HFFc6 (cell line): ENCODE measurements at regions not wholly inside any gene's neighbourhood (a gene's known extent, or its start where the extent isn't known, plus 50 kb on each side); places are given as distances from the start of the nearest gene placed in this dataset.

Experiments
- DNase-seq: peaks from one replicate; pipeline ENCODE4 v3.0.0-alpha.2; 2018
- H3K27ac Mint-ChIP-seq: 2 replicates; pipeline ENCODE4 v1.8.0; 2020; ENCODE audit warnings: mild to moderate bottlenecking, mixed read lengths
- H3K27me3 Mint-ChIP-seq: 2 replicates; pipeline ENCODE4 v1.8.0; 2021; ENCODE audit warnings: mild to moderate bottlenecking, moderate library complexity, mixed read lengths; ENCODE audit not compliant: insufficient read depth
- H3K36me3 Mint-ChIP-seq: 2 replicates; pipeline ENCODE4 v1.8.0; 2021; ENCODE audit warnings: low read depth, mixed read lengths
- H3K4me1 Mint-ChIP-seq: 2 replicates; pipeline ENCODE4 v1.8.0; 2020; ENCODE audit warnings: low read depth, mixed read lengths
- H3K4me3 Mint-ChIP-seq: 2 replicates; pipeline ENCODE4 v1.8.0; 2020; ENCODE audit warnings: mild to moderate bottlenecking, moderate library complexity, mixed read lengths
- H3K9me3 Mint-ChIP-seq: 2 replicates; pipeline ENCODE4 v1.8.0; 2020; ENCODE audit warnings: mild to moderate bottlenecking, mixed read lengths
- TF ChIP-seq, protein P1 (sequence below): fragments of 200-600 bp; sonication (generic); IDR thresholded peaks from 2 replicates; pipeline ENCODE4 v1.5.0; 2021; ENCODE audit warnings: antibody characterized with exemption, mild to moderate bottlenecking

DNA sequence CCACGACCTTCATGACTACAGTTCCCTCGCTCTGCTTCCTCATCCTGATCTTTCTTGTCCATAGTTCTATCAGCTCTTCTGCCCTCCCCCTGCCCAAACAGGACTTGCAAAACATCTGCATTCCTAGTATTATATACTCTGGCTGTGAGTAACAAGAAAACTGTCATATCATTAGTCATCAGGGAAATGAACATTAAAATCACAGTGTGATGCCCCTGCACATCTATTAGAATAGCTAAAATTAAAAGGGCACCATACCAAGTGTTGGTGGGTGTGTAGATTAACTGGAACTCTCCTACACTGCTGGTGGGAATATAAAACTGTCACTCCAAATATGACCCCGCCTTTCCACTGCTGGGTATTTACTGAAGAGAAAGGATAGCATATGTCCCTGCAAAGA, 141.8 kb downstream of the C7orf25 start:
- Mint-ChIP-seq H3K4me1 (peaks cover 6% of the 10 kb centered on the region), H3K4me3 (no peak overlapping the region), H3K27me3 (peaks cover 4% of the 10 kb centered on the region; the same call in 1 of the 2 replicates), H3K36me3 (no peaks in the 10 kb centered on the region), H3K9me3 (no peaks in the 10 kb centered on the region), H3K27ac (no peak overlapping the region)
- no peak for DNase-seq
- TF ChIP-seq, protein P1, sequence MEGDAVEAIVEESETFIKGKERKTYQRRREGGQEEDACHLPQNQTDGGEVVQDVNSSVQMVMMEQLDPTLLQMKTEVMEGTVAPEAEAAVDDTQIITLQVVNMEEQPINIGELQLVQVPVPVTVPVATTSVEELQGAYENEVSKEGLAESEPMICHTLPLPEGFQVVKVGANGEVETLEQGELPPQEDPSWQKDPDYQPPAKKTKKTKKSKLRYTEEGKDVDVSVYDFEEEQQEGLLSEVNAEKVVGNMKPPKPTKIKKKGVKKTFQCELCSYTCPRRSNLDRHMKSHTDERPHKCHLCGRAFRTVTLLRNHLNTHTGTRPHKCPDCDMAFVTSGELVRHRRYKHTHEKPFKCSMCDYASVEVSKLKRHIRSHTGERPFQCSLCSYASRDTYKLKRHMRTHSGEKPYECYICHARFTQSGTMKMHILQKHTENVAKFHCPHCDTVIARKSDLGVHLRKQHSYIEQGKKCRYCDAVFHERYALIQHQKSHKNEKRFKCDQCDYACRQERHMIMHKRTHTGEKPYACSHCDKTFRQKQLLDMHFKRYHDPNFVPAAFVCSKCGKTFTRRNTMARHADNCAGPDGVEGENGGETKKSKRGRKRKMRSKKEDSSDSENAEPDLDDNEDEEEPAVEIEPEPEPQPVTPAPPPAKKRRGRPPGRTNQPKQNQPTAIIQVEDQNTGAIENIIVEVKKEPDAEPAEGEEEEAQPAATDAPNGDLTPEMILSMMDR = no peak

DNA sequence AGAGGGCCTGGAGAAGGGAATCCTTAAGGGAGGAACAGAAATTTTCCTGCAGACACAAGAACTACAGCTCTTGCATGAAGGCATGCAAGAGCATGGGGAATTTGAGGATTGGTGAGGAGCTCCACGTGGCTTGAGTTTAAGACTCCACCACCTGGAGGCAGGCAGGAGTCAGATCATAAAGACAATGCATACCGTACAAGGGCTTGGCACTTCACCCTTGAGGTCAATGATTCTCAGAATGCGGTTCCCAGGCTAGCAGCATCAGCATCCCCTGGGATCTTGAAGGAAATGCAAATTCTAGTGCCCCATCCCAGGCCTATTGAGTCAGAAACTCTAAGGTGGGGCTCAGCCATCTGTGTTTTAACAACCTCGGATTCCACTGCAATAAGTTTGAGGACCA, 143.8 kb downstream of the C7orf25 start:
- H3K4me3 Mint-ChIP-seq = no peak overlapping the region
- TF ChIP-seq, protein P1 = no peak
- no peaks in the 10 kb centered on the region for H3K9me3 Mint-ChIP-seq
- no peak overlapping the region for H3K27ac Mint-ChIP-seq
- peaks cover 13% of the 10 kb centered on the region for H3K27me3 Mint-ChIP-seq
- peaks cover 6% of the 10 kb centered on the region for H3K4me1 Mint-ChIP-seq
- DNase-seq = no peak
- H3K36me3 Mint-ChIP-seq = no peaks in the 10 kb centered on the region

DNA sequence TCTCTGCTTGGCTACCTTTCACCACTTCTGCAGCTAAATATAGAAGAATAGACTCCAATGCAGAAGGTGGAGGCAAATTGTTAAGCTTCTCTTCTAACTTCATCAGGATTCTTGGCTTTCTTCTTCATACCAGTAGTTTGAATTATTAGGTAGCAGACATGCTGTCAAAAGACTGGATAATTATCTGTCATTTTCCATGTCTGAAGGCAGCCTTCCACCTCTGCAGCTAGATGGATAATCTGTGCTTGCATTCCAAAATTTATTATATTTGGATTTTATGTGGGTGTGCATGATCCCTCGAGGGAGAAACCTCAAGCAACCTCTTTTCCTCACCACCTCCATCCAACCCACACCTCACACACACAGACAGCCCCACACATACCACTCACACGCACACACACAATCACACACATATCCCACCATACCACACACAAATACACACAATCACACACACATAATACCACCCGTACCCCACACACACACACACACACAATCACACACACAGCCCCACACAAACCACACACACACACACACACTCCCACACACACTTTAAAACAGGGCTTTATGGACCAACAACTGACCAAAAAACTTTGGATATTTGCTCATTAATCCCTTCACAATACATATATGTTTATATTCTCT, 145.0 kb downstream of the C7orf25 start:
- Mint-ChIP-seq H3K4me3 (no peak overlapping the region), H3K9me3 (no peaks in the 10 kb centered on the region), H3K36me3 (no peaks in the 10 kb centered on the region), H3K27ac (no peak overlapping the region), H3K4me1 (peaks cover 6% of the 10 kb centered on the region), H3K27me3 (peaks cover 13% of the 10 kb centered on the region)
- TF ChIP-seq, protein P1 = no peak
- DNase-seq = no peak

DNA sequence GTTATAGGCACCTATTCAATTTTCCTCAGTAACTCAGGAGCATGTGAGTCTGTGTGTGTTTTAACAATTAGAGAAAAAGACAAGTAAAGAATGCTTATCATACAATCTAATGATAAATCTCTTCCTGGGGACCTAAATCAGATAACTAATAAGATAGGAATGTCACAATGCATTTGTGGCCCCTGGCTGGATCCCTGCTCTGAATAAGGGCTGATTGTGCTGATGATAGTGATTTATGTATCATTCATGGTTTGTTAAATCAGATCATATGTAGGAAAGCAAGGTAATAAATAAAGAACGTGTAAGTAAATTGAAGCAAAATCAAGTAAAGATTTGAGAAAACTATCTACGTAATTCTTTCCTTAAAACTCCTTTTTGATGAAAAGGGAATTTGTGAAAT, 145.9 kb downstream of the C7orf25 start:
- H3K9me3 Mint-ChIP-seq = no peaks in the 10 kb centered on the region
- no peaks in the 10 kb centered on the region for H3K36me3 Mint-ChIP-seq
- H3K27ac Mint-ChIP-seq = no peak overlapping the region
- DNase-seq = no peak
- H3K4me3 Mint-ChIP-seq = no peak overlapping the region
- TF ChIP-seq, protein P1 = no peak
- H3K27me3 Mint-ChIP-seq = peaks cover 13% of the 10 kb centered on the region
- peaks cover 6% of the 10 kb centered on the region for H3K4me1 Mint-ChIP-seq

DNA sequence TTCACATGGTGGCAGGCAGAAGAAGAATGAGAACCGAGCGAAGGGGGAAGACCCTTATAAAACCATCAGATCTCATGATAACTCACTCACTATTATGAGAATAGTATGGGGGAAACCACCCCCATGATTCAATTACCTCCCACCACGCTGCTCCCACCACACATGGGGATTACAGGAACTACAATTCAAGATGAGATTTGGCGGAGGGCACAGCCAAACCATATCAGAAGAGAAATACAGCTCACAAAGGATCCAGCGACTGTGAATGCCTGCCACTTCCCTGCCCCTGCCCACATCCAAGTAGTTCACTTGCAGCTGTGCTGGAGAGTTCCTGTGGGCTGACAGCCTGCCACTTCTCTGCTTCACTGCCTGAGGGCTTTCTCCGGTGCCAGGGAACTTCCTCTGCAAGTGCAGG, 148.7 kb downstream of the C7orf25 start:
- Mint-ChIP-seq H3K36me3 (no peaks in the 10 kb centered on the region), H3K27me3 (peaks cover 17% of the 10 kb centered on the region), H3K4me1 (no peaks in the 10 kb centered on the region)

More for the DNA sequence above, 148.7 kb downstream of the C7orf25 start:
- Mint-ChIP-seq H3K4me3 (no peak overlapping the region), H3K27ac (no peak overlapping the region), H3K9me3 (no peaks in the 10 kb centered on the region)
- DNase-seq = no peak
- TF ChIP-seq, protein P1 = no peak
